HAP-1 (cell line): ENCODE measurements at regions not wholly inside any gene's neighbourhood (a gene's known extent, or its start where the extent isn't known, plus 50 kb on each side); places are given as distances from the start of the nearest gene placed in this dataset.
A peak's percentile ranks its signal among the peaks of the same experiment; 100 is the strongest.
"Not testable (repeated sequence)": the region's sequence is repeated elsewhere in the genome, so short reads cannot be mapped to it uniquely, and the experiment has no call there.

ENCODE experiments used
- DNase-seq, 2 experiments: peaks; one replicate each; pipeline ENCODE4 v3.0.0-alpha.2; 2016 to 2020; ENCODE audit warnings: low spot score in 2 of 2
- H3K27me3 ChIP-seq: fragments of 250-450 bp; sonication (Bioruptor Pico); 2 replicates; pipeline ENCODE4 v1.5.1; 2020; ENCODE audit warnings: low read depth, mild to moderate bottlenecking, moderate library complexity
- H3K36me3 ChIP-seq: fragments of 250-450 bp; sonication (Bioruptor Pico); replicated peaks from 2 replicates; pipeline ENCODE4 v1.5.1; 2020; ENCODE audit warnings: mild to moderate bottlenecking
- H3K4me1 ChIP-seq: fragments of 250-450 bp; sonication (Bioruptor Pico); 2 replicates; pipeline ENCODE4 v1.5.1; 2020; ENCODE audit warnings: mild to moderate bottlenecking
- H3K4me3 ChIP-seq: fragments of 250-450 bp; sonication (Bioruptor Pico); 2 replicates; pipeline ENCODE4 v1.5.1; 2020; ENCODE audit warnings: mild to moderate bottlenecking, moderate library complexity
- H3K9me3 ChIP-seq: fragments of 250-450 bp; sonication (Bioruptor Pico); 2 replicates; pipeline ENCODE4 v1.5.1; 2020; ENCODE audit warnings: mild to moderate bottlenecking, moderate library complexity
- in situ Hi-C: fragments of 300-500 bp; cut with MboI; formaldehyde crosslinking; loops from 3 replicates; pipeline ENCODE4 v1.14.3; 2020; ENCODE audit warnings: low sequenced_read_pairs, inconsistent platforms, mixed read lengths

DNA sequence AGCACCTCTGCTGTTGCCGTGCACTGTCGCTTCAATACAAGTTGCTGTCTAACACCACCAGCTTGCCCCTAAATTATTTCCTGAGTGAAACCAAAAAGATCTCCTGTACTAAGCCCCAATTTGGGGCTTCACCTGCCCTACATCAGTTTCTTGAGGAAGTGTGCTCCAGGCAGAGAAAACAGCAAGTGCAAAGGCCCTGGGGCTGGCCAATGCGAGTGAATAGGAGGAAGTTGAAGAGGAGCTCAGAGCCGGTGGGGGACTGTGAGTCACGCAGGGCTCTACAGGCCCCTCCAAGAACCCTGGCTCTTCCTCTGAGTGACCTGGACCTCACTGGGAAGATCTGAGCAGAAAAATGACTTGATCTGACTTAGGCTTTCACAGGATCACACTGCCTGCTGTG is 117.2 kb downstream of the IPO8 start:
- in situ Hi-C loops: no loop called here
- Histone ChIP-seq H3K4me3 (no peak overlapping the region), H3K4me1 (no peaks in the 10 kb centered on the region), H3K9me3 (no peaks in the 10 kb centered on the region), H3K27me3 (no peaks in the 10 kb centered on the region), H3K36me3 (no peaks in the 10 kb centered on the region)
- DNase-seq: no peak

DNA sequence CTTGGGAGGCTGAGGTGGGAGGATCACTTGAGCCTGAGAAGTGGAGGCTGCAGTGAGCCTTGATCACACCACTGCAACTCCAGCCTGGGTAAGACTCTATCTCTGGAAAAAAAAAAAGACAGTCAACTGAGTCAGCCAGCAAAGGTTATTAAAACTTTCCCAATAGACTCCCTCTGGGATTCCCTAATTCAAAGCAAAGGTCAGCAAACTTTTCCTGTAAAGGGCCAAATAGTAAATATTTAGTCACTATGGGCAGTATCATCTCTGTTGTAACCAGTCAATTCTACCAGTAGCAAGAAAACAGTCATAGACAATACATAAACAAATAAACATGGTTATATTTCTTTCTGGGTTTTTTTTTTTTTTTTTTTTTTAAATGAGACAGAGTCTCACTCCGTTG is 122.5 kb downstream of the IPO8 start:
- no peaks in the 10 kb centered on the region for H3K36me3 ChIP-seq
- in situ Hi-C loops: no loop called here
- no peaks in the 10 kb centered on the region for H3K9me3 ChIP-seq
- no peak overlapping the region for H3K4me3 ChIP-seq
- no peak for DNase-seq
- no peaks in the 10 kb centered on the region for H3K27me3 ChIP-seq
- H3K4me1 ChIP-seq: no peaks in the 10 kb centered on the region

DNA sequence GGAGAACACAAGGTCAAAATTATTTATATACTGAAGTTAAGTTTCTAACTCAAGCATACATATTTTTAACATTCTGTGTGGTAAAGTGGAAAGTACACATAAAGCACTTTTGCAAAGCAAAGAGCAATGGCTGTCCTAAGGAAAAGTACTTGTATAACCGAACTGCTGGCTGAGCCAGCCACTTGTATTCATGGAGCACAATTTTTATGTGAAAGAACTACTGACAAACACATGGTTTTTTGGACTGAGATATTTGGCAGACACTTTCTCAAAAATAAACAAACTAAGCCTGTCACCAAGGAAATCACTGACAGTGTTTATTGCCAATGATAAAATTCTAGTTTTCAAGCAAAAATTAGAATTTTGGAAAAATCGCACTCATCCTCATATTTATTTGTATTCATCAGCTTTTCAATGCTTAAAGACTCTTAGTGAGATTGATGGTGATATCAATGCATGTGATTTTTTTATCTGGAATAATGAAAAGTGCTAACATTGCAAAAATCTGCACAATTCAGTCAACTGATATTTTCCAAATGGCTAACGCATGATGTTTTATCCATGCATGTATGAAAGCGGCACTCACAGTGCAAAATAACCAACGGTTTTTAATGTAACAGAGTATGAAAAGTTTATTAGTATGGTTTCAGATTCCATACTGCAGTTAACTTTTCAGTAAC is 125.3 kb downstream of the IPO8 start:
- Histone ChIP-seq H3K27me3 (no peaks in the 10 kb centered on the region), H3K4me3 (no peak overlapping the region), H3K9me3 (no peaks in the 10 kb centered on the region; the same call in 1 of the 2 replicates), H3K36me3 (no peaks in the 10 kb centered on the region), H3K4me1 (no peaks in the 10 kb centered on the region)
- DNase-seq: no peak
- in situ Hi-C loops: no loop called here

DNA sequence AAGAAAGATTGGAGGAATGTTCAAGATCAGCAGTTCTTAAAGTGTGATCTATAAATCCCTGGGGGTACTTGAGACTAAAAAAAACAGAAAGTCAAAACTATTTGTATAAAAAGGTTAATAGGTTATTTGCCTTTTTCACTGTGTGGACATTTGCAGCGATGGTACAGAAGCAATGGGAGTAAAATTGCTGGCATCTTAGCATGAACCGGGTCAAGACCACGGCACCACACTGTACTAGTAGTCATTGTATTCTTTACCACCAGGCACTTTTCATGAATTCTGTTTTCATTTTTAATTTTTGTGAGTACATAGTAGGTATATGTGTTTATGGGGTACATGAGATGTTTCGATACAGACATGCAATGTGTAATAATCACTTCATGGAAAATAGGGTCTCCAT is 126.2 kb downstream of the IPO8 start:
- DNase-seq: no peak
- in situ Hi-C loops: no loop called here
- no peaks in the 10 kb centered on the region for H3K36me3 ChIP-seq
- H3K9me3 ChIP-seq: no peaks in the 10 kb centered on the region; the same call in 1 of the 2 replicates
- no peaks in the 10 kb centered on the region for H3K4me1 ChIP-seq
- H3K27me3 ChIP-seq: no peaks in the 10 kb centered on the region
- no peak overlapping the region for H3K4me3 ChIP-seq

DNA sequence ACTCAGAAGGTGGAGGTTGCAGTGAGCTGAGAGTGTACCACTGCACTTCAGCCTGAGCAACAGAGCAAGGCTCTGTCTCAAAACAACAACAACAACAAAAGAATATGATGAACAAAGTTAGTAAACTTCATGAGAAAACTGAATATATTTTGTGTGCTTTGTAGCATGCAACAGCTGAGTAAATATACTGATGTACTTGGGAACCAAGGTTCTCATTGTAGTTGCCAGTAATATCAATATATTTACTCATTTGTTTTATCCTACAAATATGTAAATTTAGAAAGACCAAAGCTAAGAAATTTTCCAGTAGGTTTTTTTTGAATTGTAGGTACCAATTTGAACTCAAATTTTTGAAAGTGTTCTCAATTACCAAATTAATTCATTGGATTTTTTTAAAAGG is 127.2 kb downstream of the IPO8 start:
- DNase-seq: no peak
- Histone ChIP-seq H3K4me1 (no peaks in the 10 kb centered on the region), H3K27me3 (no peaks in the 10 kb centered on the region), H3K9me3 (no peaks in the 10 kb centered on the region; the same call in 1 of the 2 replicates), H3K4me3 (no peak overlapping the region), H3K36me3 (no peaks in the 10 kb centered on the region)
- in situ Hi-C loops: no loop called here

DNA sequence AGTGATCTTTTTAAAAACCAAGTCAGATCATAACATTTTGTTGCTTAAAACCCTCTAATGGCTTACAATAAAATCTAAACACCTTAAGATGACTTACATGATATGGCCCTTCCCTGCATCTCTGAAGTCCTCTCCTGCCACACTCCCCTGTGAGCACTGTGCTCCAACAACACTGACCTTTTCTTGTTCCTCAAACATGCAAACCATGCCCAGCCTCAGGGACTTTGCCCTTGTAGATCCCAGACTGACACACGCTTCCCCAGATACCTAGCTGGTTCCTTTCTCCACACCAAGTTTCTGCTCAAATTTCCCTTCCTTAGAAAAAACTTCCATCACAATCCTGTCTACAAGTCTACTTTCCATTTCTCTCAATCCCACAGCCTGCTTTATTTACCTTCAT is 128.6 kb downstream of the IPO8 start:
- Histone ChIP-seq H3K9me3 (no peaks in the 10 kb centered on the region; the same call in 1 of the 2 replicates), H3K4me3 (no peak overlapping the region), H3K36me3 (no peaks in the 10 kb centered on the region), H3K27me3 (no peaks in the 10 kb centered on the region), H3K4me1 (no peaks in the 10 kb centered on the region)
- in situ Hi-C loops: no loop called here
- no peak for DNase-seq

DNA sequence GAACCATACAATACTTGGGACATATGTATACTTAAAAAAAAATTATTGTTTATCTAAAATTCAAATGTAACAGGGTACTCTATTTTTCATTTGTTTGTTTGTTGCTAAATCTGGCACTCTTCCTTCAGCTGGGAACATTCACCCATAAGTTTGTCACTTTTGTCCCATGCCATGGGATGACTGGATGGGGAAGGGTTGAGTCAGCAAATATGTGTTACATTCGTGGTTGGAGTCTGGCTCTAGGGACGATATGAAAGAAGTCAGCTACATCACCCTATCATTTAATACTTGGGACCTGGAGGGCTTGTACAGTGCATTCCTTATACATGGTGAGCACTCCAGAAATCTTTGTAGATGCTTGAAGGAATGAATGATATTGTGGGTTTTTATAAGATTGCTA is 131.3 kb downstream of the IPO8 start:
- Histone ChIP-seq H3K27me3 (no peaks in the 10 kb centered on the region), H3K9me3 (no peaks in the 10 kb centered on the region; the same call in 1 of the 2 replicates), H3K4me3 (no peak overlapping the region), H3K36me3 (no peaks in the 10 kb centered on the region), H3K4me1 (no peaks in the 10 kb centered on the region)
- DNase-seq: no peak
- in situ Hi-C loops: no loop called here

DNA sequence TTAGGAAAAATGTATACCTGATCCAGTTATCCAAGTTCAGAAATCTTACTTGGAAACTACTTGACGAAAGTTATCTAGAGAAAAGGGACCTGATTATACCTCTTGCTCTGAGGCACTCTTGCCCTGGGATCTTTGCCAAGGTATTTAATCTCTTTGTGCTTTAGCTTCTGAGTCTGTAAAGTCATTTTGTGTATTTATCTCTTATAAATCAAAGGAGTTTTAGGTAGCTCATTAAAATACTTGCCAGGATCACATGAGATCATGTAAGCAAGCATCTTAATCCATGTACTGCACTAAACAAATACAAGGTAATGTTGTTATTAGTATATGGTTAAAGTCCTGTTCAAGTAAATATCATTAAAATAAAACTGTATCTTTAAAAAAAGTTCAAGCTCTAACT is 147.5 kb downstream of the IPO8 start:
- DNase-seq: peak in 1 of 2 experiments; percentile 13
- Histone ChIP-seq H3K36me3 (no peaks in the 10 kb centered on the region), H3K27me3 (peaks cover 5% of the 10 kb centered on the region; the same call in 1 of the 2 replicates), H3K4me3 (no peak overlapping the region), H3K4me1 (no peaks in the 10 kb centered on the region), H3K9me3 (no peaks in the 10 kb centered on the region)
- in situ Hi-C loops: no loop called here

DNA sequence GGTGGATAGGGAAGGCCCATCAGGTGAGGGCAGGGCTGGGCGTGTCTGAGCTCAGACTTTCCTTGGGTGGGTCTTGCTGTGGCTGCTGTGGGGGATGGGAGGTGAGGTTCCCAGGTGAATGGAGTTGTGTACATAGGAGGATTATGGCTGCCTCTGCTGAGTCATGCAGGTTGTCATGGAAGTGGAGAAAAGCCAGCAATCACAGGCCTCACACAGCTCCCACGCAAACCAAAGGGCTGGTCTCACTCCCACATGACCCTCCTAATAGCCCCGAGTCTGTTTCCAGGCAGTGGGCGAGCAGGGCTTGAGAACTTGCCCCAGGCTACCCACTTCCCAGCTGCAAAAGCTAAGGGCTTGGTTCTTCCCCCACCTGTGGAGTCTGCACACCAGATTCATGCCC is 149.5 kb downstream of the IPO8 start:
- DNase-seq: no peak
- in situ Hi-C loops: no loop called here
- Histone ChIP-seq H3K4me1 (no peaks in the 10 kb centered on the region), H3K4me3 (no peak overlapping the region), H3K36me3 (no peaks in the 10 kb centered on the region), H3K27me3 (peaks cover 3% of the 10 kb centered on the region; the same call in 1 of the 2 replicates), H3K9me3 (no peaks in the 10 kb centered on the region)

DNA sequence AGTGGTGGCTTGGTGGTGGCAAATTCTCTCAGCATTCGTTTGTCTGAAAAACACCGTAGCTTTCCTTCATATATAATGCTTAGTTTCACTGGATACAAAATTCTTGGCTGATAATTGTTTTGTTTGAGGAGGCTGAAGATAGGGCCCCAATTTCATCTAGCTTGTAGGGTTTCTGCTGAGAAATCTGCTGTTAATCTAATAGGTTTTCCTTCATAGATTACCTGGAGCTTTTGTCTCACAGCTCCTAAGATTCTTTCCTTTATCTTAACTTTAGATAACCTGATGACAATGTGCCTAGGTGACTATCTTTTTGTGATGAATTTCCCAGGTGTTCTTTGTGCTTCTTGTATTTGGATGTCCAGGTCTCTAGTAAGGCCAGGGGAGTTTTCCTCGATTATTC is 151.0 kb downstream of the IPO8 start:
- DNase-seq, H3K27me3 ChIP-seq, H3K9me3 ChIP-seq, H3K4me1 ChIP-seq, in situ Hi-C loops, H3K4me3 ChIP-seq, H3K36me3 ChIP-seq: not testable (repeated sequence)

DNA sequence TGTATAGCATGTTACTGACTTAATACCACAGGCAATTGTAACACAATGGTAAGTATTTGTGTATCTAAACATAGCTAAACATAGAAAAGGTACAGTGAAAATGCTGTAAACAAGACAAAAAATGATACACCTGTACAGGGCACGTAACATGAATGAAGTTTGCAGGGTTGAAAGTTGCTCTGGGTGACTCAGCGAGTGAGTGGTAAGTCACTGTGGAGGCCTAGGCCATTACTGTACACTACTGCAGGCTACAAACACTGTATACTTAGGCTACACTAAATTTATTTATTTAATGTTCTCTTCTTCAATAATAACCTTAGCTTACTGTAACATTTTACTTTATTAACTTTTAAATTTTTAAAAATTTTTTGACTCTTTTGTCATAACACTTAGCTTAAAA is 158.4 kb downstream of the IPO8 start:
- in situ Hi-C loops: no loop called here
- DNase-seq: no peak
- Histone ChIP-seq H3K4me1 (no peaks in the 10 kb centered on the region), H3K9me3 (no peaks in the 10 kb centered on the region), H3K36me3 (no peaks in the 10 kb centered on the region), H3K27me3 (no peaks in the 10 kb centered on the region), H3K4me3 (no peak overlapping the region)

DNA sequence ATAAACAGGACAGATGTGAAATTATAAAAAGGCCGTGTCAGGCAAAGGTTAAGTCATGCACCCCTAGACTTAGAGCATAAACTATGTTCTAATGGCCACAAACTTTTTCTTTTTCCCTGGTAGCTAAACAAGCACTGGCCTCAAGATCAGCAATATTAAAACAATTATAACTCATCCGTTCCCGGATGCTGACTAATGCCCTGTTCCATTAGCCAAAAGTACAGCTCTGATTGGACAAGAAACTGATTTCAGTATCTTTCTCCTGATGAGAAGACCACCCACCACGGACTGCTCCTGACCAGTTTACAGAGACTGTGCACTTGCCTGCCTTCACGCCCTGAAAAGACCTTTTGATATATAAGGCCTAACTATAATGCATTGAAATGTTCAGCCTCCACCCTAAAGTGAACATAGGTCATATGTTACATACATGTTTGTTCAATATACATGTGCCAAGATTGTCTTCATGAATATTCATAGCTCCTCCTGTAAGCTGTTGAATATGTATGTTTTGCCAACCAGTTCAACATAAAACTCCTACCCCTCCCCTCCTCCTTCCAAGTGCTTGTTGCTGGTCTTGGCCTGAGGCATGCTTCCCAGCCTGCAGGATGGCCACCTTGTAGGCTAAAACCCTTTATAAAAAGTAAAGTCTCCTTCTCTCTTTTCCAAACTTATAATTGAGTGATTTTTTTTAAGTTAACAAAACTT is 162.0 kb downstream of the IPO8 start:
- Histone ChIP-seq H3K27me3 (no peaks in the 10 kb centered on the region), H3K36me3 (no peaks in the 10 kb centered on the region), H3K4me1 (no peaks in the 10 kb centered on the region), H3K9me3 (0 out of 2 replicates have a peak, but pooled peaks cover 2% of the 10 kb centered on the region), H3K4me3 (no peak overlapping the region)
- no peak for DNase-seq
- in situ Hi-C loops: no loop called here

DNA sequence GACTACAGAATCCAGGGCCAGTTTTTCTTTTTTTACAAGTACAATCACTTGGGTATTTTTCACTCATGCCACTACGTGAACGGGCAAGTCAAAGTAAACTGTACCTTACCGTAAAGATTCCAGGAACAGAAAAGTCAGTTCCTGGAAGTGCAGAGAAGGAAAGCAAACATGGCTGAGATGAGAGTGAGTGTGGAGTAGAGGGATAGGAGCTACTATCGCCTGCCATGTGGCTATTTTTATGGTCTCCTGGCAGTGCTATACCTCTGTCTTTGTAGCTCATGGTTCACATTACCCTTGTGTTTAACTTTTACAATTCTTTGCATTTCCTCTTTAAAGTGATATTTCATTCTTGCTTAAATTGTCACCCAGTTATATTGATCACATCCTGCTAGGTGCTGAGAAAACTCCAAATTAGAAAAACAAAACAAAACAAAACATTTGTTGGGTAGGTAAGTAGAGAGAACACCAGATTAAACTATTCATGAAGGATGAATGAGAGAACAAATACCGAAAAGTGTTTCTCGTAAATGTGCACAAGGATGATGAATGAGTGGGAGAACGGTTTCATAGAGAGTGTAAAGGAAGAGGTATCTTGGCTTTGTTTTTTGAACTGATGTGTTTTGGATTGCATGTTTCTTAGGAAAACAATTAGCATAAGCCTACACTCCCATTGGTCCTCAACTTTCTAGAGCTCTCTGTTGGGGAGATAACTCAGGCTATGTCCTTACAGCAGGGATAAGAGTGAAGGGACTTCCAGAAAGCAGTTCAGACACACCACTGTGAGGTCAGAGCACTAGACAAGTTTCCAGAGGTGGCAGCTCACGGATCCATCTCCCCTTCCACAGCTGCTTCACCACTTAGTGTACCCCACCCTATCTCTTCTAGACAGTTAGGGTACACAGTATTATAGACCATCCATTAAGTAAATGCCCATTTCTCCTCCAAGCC is 163.7 kb downstream of the IPO8 start:
- H3K27me3 ChIP-seq: no peaks in the 10 kb centered on the region
- in situ Hi-C loops: no loop called here
- H3K36me3 ChIP-seq: no peaks in the 10 kb centered on the region
- 0 out of 2 replicates have a peak, but pooled peaks cover 2% of the 10 kb centered on the region for H3K9me3 ChIP-seq
- H3K4me3 ChIP-seq: no peak overlapping the region
- H3K4me1 ChIP-seq: no peaks in the 10 kb centered on the region
- DNase-seq: no peak
